Loucy (cell line): ENCODE measurements at regions not wholly inside any gene's neighbourhood (a gene's known extent, or its start where the extent isn't known, plus 50 kb on each side); places are given as distances from the start of the nearest gene placed in this dataset.

ENCODE experiments used
- H2AFZ ChIP-seq: fragments of 200-600 bp; sonication (generic); 2 replicates; pipeline ENCODE4 v1.6.0; 2016; ENCODE audit warnings: antibody characterized with exemption, mild to moderate bottlenecking, low read length, moderate library complexity
- H3F3A ChIP-seq: fragments of 200-600 bp; 2 replicates; pipeline ENCODE4 v1.6.0; 2016; ENCODE audit warnings: antibody characterized with exemption, low read depth, mild to moderate bottlenecking
- H3K27me3 ChIP-seq: fragments of 200-600 bp; sonication (generic); 2 replicates; pipeline ENCODE4 v1.6.1; 2014; ENCODE audit warnings: low read length, mild to moderate bottlenecking; ENCODE audit not compliant: insufficient read depth, poor library complexity, severe bottlenecking
- H3K36me3 ChIP-seq: fragments of 200-600 bp; sonication (generic); 2 replicates; pipeline ENCODE4 v1.6.1; 2016; ENCODE audit warnings: low read length; ENCODE audit not compliant: insufficient read depth
- H3K4me1 ChIP-seq: fragments of 200-600 bp; sonication (generic); 2 replicates; pipeline ENCODE4 v1.5.1; 2014; ENCODE audit warnings: low read length, mild to moderate bottlenecking; ENCODE audit not compliant: insufficient read depth, poor library complexity, severe bottlenecking
- H3K4me2 ChIP-seq: fragments of 200-600 bp; sonication (generic); 2 replicates; pipeline ENCODE4 v1.6.0; 2014; ENCODE audit warnings: antibody characterized with exemption, low read length, low read depth, mild to moderate bottlenecking; ENCODE audit not compliant: poor library complexity, severe bottlenecking
- H3K4me3 ChIP-seq: fragments of 200-600 bp; sonication (generic); 2 replicates; pipeline ENCODE4 v1.5.1; 2014; ENCODE audit warnings: low read length, mild to moderate bottlenecking, mixed read lengths; ENCODE audit not compliant: poor library complexity, severe bottlenecking
- H3K79me2 ChIP-seq: fragments of 200-600 bp; sonication (generic); 2 replicates; pipeline ENCODE4 v1.6.1; 2014; ENCODE audit warnings: low read length; ENCODE audit not compliant: insufficient read depth
- H3K9ac ChIP-seq: fragments of 200-600 bp; sonication (generic); 2 replicates; pipeline ENCODE4 v1.6.0; 2014; ENCODE audit warnings: mild to moderate bottlenecking, low read depth, low read length, moderate library complexity; ENCODE audit not compliant: poor library complexity, severe bottlenecking
- H3K9me2 ChIP-seq: fragments of 200-600 bp; sonication (generic); replicated peaks from 2 replicates; pipeline ENCODE4 v1.6.1; 2016; ENCODE audit warnings: low read depth, low read length, mixed read lengths
- H3K9me3 ChIP-seq: fragments of 200-600 bp; sonication (generic); 2 replicates; pipeline ENCODE4 v1.6.1; 2014; ENCODE audit warnings: mild to moderate bottlenecking, antibody characterized with exemption, low read length, low read depth; ENCODE audit not compliant: insufficient read depth
- H4K20me1 ChIP-seq: fragments of 200-600 bp; sonication (generic); 2 replicates; pipeline ENCODE4 v1.6.0; 2014; ENCODE audit warnings: antibody characterized with exemption, low read length, mild to moderate bottlenecking; ENCODE audit not compliant: insufficient read depth, poor library complexity, severe bottlenecking
- EZH2phosphoT487 ChIP-seq: fragments of 200-600 bp; IDR thresholded peaks from 2 replicates; pipeline ENCODE4 v1.6.1; 2018; ENCODE audit warnings: antibody characterized with exemption, mild to moderate bottlenecking, moderate library complexity, borderline replicate concordance
- TF ChIP-seq, protein P1 (sequence below): fragments of 200-600 bp; sonication (generic); conservative IDR thresholded peaks from 2 replicates; pipeline ENCODE4 v1.5.1; 2014; ENCODE audit warnings: mild to moderate bottlenecking, antibody characterized with exemption, low read length

DNA sequence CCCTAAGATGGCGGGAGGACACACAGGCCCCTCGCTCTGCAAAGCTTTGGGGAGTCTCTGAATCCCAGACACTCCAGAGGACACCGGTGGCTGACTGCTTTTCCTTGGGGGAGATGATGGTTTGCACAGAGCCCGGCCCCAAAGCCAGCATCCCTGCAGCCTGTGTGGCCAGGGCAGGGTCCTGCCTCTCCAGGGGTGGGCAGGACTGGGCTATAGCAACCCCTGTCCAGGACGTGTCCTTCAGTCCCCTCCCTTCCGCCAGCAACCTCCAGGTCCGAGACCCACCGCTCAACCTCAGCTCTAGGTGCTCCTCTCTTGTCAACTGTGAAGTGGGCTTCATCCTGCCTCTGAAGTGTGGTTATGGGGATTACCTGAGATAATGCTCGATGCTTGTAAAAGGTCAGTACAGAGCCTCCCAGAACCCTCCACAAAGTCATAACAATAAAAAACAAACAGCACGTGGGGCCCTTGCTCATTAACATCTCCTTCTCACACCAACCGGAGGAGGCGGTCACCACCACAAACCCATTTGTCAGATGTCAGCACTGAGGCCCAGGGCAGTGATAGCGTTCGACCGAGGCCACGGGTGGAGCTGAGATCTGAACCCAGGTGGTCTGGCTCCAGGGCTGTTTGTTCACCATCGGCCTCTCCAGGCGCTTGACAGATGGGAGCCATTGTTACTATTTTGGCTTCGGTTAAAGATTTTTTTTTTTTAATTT is 304.8 kb downstream of the IRF8 start:
- Histone ChIP-seq H2AFZ (no peak overlapping the region), H3K4me2 (no peak overlapping the region), H3K36me3 (no peaks in the 10 kb centered on the region), H3K4me3 (no peak overlapping the region), H4K20me1 (no peaks in the 10 kb centered on the region), H3K4me1 (no peaks in the 10 kb centered on the region), H3K9me2 (no peaks in the 10 kb centered on the region), H3K79me2 (no peaks in the 10 kb centered on the region), H3F3A (no peaks in the 10 kb centered on the region), H3K27me3 (no peaks in the 10 kb centered on the region), H3K9me3 (no peaks in the 10 kb centered on the region), H3K9ac (no peak overlapping the region)
- TF ChIP-seq, protein P1, sequence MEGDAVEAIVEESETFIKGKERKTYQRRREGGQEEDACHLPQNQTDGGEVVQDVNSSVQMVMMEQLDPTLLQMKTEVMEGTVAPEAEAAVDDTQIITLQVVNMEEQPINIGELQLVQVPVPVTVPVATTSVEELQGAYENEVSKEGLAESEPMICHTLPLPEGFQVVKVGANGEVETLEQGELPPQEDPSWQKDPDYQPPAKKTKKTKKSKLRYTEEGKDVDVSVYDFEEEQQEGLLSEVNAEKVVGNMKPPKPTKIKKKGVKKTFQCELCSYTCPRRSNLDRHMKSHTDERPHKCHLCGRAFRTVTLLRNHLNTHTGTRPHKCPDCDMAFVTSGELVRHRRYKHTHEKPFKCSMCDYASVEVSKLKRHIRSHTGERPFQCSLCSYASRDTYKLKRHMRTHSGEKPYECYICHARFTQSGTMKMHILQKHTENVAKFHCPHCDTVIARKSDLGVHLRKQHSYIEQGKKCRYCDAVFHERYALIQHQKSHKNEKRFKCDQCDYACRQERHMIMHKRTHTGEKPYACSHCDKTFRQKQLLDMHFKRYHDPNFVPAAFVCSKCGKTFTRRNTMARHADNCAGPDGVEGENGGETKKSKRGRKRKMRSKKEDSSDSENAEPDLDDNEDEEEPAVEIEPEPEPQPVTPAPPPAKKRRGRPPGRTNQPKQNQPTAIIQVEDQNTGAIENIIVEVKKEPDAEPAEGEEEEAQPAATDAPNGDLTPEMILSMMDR, result no peak
- TF ChIP-seq EZH2phosphoT487, result no peak

DNA sequence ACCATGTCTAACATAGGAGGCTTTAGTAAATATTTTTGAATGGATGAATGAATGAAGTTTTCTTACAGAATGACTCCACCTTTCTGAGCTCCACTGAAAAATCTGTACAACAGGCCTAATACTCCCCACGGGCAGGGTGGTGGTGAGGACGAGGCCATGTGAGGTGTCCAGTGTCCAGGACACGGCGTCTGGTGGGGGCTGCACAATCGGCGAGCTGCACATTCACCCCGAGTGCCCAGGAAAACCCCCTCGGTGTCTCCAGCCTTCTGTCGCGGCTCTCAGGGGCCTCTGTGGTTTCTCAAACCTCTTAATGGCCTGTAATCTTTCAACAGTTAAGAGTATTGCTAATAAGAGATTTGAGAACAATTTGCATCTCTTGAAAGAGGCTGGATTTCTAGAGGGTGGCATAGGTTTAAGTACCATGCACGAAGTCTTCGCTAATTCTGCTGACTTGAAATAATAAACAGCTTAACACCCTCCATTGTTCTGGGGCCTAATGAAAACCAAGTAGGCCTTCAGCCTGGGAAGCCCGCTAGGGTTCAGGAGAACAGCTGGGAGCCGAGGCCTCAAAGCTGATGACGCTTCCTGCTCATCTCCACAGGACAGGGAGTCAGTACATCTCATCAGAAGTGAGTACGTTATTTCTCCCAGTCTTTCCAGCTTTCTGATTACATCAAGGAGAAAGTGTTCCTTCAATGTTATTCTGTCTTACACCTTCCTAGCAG is 304.6 kb upstream of the FOXF1 start:
- no peaks in the 10 kb centered on the region for H3K27me3 ChIP-seq

DNA sequence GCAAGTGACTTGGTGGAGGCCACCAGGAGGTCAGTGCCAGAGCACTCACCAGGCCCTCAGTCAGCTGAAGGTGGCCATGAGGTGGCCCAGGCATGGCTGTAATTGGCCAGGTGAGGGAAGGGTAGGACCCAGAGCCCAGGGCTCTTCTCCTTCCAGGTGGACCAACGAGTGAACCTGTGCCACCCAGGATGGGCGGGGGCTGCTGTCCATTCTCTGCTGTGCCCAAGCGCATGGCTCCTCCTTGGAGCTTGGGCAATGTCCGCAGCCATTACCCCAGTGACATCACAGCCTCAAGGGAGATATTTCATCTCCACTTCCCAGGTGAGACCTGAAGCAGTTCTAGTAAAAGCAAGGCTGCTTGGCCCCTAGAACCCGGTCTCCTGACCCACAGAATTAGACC is 303.0 kb upstream of the FOXF1 start:
- H4K20me1 ChIP-seq, result no peaks in the 10 kb centered on the region
- no peaks in the 10 kb centered on the region for H3K9me2 ChIP-seq
- no peak overlapping the region for H2AFZ ChIP-seq
- 0 out of 2 replicates have a peak, but pooled peaks cover 5% of the 10 kb centered on the region for H3K9me3 ChIP-seq
- no peaks in the 10 kb centered on the region for H3K27me3 ChIP-seq
- no peak overlapping the region for H3K4me3 ChIP-seq
- no peak overlapping the region for H3K9ac ChIP-seq
- H3K36me3 ChIP-seq, result no peaks in the 10 kb centered on the region
- no peak overlapping the region for H3K4me2 ChIP-seq
- no peaks in the 10 kb centered on the region for H3K79me2 ChIP-seq
- H3F3A ChIP-seq, result no peaks in the 10 kb centered on the region
- H3K4me1 ChIP-seq, result no peaks in the 10 kb centered on the region
- TF ChIP-seq, protein P1, result no peak
- no peak for TF ChIP-seq EZH2phosphoT487

More for the DNA sequence above, 304.6 kb upstream of the FOXF1 start:
- no peaks in the 10 kb centered on the region for H3K4me1 ChIP-seq
- H3F3A ChIP-seq, result no peaks in the 10 kb centered on the region
- H3K4me2 ChIP-seq, result no peak overlapping the region
- H3K9me2 ChIP-seq, result no peaks in the 10 kb centered on the region
- H4K20me1 ChIP-seq, result no peaks in the 10 kb centered on the region
- no peak overlapping the region for H3K9ac ChIP-seq
- H2AFZ ChIP-seq, result no peak overlapping the region
- TF ChIP-seq, protein P1, result no peak
- no peak for TF ChIP-seq EZH2phosphoT487
- H3K79me2 ChIP-seq, result no peaks in the 10 kb centered on the region
- no peak overlapping the region for H3K4me3 ChIP-seq
- no peaks in the 10 kb centered on the region for H3K36me3 ChIP-seq
- no peaks in the 10 kb centered on the region for H3K9me3 ChIP-seq
